ENCODE measurements at regions not wholly inside any gene's neighbourhood (a gene's known extent, or its start where the extent isn't known, plus 50 kb on each side); places are given as distances from the start of the nearest gene placed in this dataset.

GRCh38 chr18:6465281-6465680, 50.6 kb upstream of the L3MBTL4 start:
- DNase-seq = no peak

DNA sequence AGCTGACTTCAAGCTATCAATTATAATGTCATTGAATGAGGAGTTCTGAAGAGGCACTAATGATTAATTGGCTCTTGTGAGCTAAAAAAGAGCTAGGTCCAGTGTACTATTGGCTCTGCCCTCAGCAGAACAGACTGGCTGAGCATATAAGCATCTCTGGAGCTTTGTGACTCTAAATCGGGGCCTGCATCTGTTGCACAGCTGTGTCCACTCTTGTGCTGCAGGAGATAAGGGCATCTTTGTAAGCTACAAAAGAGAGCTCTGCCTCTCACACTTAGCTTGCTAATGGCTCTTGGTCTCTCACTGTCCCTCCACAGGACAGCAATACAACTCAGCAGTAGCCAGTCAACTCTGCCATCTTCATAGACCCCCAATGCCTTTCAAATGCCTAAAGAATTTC, 61.5 kb upstream of the L3MBTL4 start:
- DNase-seq = no peak

GRCh38 chr18:6476880-6477279, 62.2 kb upstream of the L3MBTL4 start:
- no peak for DNase-seq

- no peak for DNase-seq
Observed at GRCh38 chr18:6478121-6478520, 63.4 kb upstream of the L3MBTL4 start.

- DNase-seq = no peak
Observed at GRCh38 chr18:6479699-6480098, 65.0 kb upstream of the L3MBTL4 start.

- peak in 1 of 2 experiments; percentile 2 for DNase-seq
Observed at GRCh38 chr18:6482198-6482977, 67.7 kb upstream of the L3MBTL4 start.

DNA sequence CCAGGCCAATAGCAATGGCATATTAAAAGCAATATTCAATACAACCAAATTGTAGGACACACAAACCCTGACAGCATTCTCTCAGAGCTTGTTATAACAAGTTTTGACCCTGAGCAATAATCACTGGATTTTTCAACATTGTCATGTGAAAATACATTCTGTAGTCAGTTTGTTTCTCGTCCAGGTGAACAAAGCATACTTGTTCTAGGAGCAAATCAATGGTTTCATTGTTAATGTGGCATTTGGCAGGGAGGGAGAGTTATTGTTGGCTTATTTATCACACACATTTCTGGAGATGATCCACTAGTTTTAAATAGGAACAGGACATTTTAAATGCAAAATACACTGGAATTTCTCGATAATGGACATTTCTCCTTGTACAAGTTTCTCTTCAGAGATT, 69.9 kb upstream of the L3MBTL4 start:
- no peak for DNase-seq

DNA sequence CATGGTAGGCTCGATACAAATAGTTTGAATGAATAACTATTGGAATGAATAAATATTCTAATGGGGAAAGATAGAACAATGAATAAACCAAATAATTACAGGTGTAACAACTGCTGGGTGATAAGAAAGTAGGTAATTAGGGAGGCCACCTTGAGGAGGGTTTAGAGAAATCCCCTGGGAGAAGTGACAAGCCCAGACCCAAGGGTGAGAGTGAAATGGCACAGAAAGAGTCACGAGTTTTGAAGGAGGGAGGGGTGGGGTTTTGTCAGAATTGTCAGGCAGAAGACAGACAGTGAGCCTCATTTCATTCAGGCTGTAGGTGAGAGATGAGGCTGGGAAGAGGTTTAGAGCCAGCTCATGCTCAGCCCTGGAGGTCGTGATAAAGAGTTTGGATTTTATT, 71.6 kb upstream of the L3MBTL4 start:
- DNase-seq = no peak

GRCh38 chr18:6486764-6487426, 72.2 kb upstream of the L3MBTL4 start:
- DNase-seq = no peak

DNA sequence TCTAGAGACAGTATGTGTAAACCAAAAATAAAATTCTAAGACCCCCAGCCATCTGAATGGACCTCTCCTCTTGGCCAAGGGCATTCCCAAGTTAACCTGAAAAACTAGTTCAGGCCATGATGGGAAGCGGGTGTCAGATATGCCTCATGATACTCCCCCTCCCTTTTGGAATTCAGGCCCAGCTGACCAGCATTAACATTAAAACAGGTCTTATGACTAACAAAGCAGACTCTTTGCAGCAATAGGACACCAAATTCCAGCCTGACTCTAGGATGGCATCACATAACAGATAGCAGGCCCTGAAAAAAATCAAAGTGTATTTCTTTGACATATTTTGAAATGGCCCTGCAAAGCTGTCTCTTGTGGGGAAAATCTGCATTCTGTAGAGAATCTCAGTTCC, 73.3 kb upstream of the L3MBTL4 start:
- no peak for DNase-seq

- no peak for DNase-seq
Observed at GRCh38 chr18:6488956-6489355, 74.2 kb upstream of the L3MBTL4 start.

GRCh38 chr18:6489977-6490376, 75.3 kb upstream of the L3MBTL4 start:
- DNase-seq = no peak

- no peak for DNase-seq
Observed at GRCh38 chr18:6493194-6493593, 78.5 kb upstream of the L3MBTL4 start.

DNA sequence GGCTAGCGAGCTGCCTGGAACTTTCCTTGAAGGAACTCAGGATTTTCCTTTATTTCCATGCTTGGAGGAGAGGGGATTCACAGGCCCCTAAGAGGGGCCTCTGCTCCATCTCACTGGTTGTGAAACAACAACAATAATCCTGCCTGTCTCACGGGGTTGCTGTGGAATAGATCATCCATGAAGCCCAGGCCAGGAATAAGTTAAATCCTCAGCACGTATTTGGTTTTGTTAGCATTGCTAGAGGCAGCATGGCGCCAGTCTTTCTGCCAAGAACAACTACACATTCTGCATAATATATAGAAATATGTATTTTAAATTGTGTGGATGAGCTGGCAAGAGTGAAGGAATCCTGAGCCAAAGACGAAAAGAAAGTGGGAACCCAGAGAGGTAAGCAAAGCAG, 80.8 kb upstream of the L3MBTL4 start:
- no peak for DNase-seq

GRCh38 chr18:6497543-6497942, 82.8 kb upstream of the L3MBTL4 start:
- no peak for DNase-seq

DNA sequence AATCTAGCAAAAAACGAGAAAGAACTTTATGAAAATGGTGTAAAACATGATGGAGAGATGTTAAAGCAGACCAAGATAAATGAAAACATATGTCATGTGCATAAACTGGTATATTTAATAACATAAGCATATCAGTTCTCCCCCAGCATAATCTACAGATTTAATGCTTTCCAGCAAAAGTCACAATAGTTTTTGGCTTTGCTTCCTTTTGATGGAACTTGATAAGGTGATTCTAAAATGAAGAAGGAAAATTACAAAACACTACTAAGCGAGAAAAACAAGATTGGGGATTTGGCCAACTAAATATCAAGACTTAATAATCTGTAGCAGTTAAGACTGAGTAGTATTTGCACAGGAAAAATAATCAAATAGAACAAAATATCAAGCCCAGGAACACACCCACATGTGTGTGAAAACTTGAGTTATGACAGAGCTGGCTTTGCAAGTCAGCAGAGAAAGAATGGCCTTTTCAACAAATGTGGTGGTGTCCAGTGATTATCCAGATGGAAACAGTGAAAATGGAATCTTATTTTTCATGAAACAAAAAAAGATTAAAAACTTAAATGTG, 83.7 kb upstream of the L3MBTL4 start:
- no peak for DNase-seq

DNA sequence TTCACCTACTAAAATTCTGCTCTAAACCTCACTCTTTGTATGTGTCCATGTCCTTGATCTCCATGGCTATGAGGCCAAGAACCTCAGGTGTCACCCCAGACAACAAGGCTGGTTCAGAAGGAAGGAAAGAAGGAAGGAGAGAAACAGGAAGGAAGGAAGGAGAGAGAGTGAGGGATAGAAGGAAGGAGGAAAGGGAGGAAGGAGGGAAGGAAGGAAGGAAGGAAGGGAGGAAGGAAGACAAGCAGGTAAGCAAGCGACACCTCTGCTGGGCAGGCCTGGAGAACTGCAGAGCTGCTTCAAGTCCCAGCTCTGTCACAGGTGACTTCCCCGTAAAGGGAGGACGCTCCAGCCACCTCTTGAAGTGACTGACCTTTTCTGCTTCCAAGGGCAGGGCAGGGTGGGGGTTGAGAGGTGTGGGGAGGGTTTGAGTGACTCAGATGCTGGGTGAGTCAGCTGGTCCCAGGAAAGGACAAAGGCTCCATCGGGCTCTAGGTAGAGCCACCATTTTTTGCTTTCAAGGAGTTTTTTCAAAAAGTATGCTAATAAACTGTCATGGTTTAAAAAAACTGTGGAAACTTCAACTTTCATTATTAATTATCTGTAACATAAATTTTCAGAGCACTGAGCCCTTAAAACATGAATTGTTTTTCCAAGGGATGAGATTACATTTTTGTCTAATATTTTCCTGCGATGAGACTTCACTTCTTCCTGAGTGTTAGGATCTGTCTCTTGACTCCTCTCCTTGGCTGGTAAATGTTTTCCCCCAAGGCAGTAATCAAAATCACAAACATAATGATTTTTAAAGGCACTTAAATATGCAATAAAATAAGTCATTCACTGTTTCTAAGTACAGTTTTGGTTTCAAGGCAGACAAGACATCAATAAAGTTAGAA, 90.1 kb upstream of the L3MBTL4 start:
- no peak for DNase-seq

- DNase-seq = no peak
Observed at GRCh38 chr18:6505498-6505875, 90.8 kb upstream of the L3MBTL4 start.

GRCh38 chr18:6509417-6509816, 94.7 kb upstream of the L3MBTL4 start:
- DNase-seq = no peak

DNA sequence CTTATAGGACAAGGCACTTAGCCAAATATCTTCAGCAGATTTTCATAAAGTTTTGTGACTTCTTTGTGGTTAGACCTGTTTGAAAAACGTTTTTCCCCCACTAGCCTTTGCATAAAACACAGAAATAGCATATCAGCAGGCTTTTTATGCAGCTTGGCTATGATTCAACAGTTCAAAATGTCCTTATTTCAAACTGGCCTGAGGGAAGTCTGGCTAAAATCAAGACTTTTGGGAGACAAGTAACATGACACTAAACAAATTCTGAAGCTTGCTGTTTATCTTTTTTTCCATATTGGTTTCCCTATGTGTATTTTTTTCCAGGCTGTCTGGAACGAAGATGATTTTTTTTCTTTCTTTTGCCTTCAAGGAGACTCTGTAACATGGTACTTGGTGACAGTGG, 95.1 kb upstream of the L3MBTL4 start:
- DNase-seq = no peak

- DNase-seq = no peak
Observed at GRCh38 chr18:6520901-6521300, 106.2 kb upstream of the L3MBTL4 start.

DNA sequence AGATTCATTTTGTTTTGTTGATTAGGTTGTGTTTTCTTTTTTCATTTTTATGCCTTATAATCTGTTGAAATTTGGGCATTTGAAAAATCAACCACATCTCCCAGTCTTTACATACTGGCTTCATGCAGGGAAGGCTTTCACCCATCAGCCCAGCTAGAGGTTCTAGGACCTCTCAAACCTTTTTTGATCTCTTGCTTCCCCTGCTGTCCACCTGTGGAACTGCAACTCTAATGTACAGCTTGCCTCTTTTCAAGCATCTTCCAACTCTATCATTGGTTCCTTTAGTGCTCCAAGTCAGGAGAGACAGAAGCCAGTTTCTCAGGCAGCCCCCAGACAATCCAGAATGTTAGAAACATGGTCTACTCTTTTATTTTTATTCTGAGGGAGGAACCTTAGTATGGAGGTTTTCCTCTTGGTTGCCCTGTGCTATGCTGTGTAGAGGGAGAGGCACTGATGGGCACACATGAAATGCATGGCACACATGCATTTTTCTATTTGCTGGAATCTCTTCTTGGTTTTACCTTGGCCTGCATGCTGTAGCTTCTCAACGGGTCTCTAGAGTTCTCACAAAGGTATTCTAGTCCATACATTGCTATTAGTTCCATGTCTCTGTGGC, 107.2 kb upstream of the L3MBTL4 start:
- peak; percentile 36 to 46 for DNase-seq

DNA sequence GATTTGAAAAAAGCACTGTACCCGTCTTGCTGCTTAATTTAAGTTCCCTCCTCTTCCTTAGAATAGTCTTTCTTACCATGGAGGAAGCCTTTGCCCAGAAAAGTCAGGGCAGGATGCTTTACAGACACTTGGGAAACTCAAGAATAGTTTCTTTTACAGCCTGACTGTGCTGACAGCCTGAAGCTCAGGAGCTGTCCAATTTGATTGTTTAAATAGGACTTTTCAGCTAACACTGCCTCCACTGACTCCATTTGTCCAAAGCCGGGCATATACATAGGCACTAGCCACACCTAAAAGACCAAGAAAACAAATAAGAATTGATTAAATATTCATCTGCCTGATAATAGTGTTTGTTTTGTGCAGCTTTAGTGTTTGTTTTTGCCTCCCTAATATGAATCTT, 110.9 kb upstream of the L3MBTL4 start:
- DNase-seq = no peak
